AG04450 (cell line): ENCODE measurements at regions not wholly inside any gene's neighbourhood (a gene's known extent, or its start where the extent isn't known, plus 50 kb on each side); places are given as distances from the start of the nearest gene placed in this dataset.

ENCODE experiments used
- CTCF ChIA-PET: fragments of 300-600, 350-600 bp; formaldehyde crosslinking; extraction: SDS; loops from one replicate; lab custom pipeline; 2022; ENCODE audit warnings: antibody characterized with exemption, inconsistent platforms; lab: Charles Lee
- POLR2A ChIA-PET: fragments of 350-600 bp; formaldehyde crosslinking; extraction: SDS; loops from one replicate; lab custom pipeline; 2021; ENCODE audit warnings: antibody characterized with exemption, inconsistent platforms; lab: Yijun Ruan, JAX
- DNase-seq: peaks from one replicate; pipeline ENCODE4 v3.0.0-alpha.2; 2011; ENCODE audit warnings: low read depth, low spot score
- H3K27ac ChIP-seq: one replicate; pipeline ENCODE4 v1.5.1; 2012; ENCODE audit warnings: low read depth, low read length, control low read depth
- H3K27me3 ChIP-seq: one replicate; pipeline ENCODE4 v1.6.0; 2012; ENCODE audit warnings: low read length; ENCODE audit not compliant: control insufficient read depth, insufficient read depth
- H3K4me3 ChIP-seq: 2 replicates; pipeline ENCODE4 v1.5.1; 2011; ENCODE audit warnings: mild to moderate bottlenecking, low read depth, low read length, control low read depth
- H3K9me3 ChIP-seq: 2 replicates; pipeline ENCODE4 v1.5.1; 2012; ENCODE audit warnings: low read length; ENCODE audit not compliant: control insufficient read depth, insufficient read depth
- CTCF ChIP-seq: IDR thresholded peaks from 2 replicates; pipeline ENCODE4 v1.5.1; 2011; ENCODE audit warnings: low read depth, low read length, control low read depth, inconsistent platforms

GRCh38 chr3:193871220-193871485, 264.8 kb upstream of the HES1 start:
- Histone ChIP-seq H3K27ac (no peak overlapping the region), H3K9me3 (peaks cover 3% of the 10 kb centered on the region; the same call in 1 of the 2 replicates), H3K27me3 (peaks cover 4% of the 10 kb centered on the region), H3K4me3 (no peak overlapping the region)
- DNase-seq: no peak
- no peak for TF ChIP-seq CTCF
- POLR2A ChIA-PET: interaction anchor here (1.8 kb wide), 1 partner anchor 13 kb away, joined by 5 read pairs; no protein-coding TSS in a partner anchor
- CTCF ChIA-PET: interaction anchor here (0.6 to 3.4 kb wide), 3 partner anchors 99 to 445 kb away, joined by 3 to 11 read pairs (median 8); no protein-coding TSS in a partner anchor

- H3K9me3 ChIP-seq: peaks cover 3% of the 10 kb centered on the region; the same call in 1 of the 2 replicates
- POLR2A ChIA-PET: interaction anchor here (0.7 to 1.8 kb wide), 2 partner anchors 14 to 262 kb away, joined by 3 to 5 read pairs; no protein-coding TSS in a partner anchor
- no peak for TF ChIP-seq CTCF
- no peak overlapping the region for H3K27ac ChIP-seq
- peak; percentile 94 for DNase-seq
- H3K4me3 ChIP-seq: no peak overlapping the region
- H3K27me3 ChIP-seq: peaks cover 7% of the 10 kb centered on the region
- CTCF ChIA-PET: interaction anchor here (0.5 to 3.4 kb wide), 3 partner anchors 38 to 444 kb away, joined by 3 to 11 read pairs (median 8); no protein-coding TSS in a partner anchor
Measured at GRCh38 chr3:193872265-193872753, 263.6 kb upstream of the HES1 start.

- no peak for DNase-seq
- TF ChIP-seq CTCF: no peak
- ChIA-PET CTCF (interaction anchor here (2.6 to 3.4 kb wide), 2 partner anchors 96 to 442 kb away, joined by 8 to 11 read pairs; no protein-coding TSS in a partner anchor), POLR2A (no interaction called here)
- Histone ChIP-seq H3K9me3 (peaks cover 3% of the 10 kb centered on the region; the same call in 1 of the 2 replicates), H3K27me3 (peaks cover 7% of the 10 kb centered on the region), H3K4me3 (no peak overlapping the region), H3K27ac (no peak overlapping the region)
Measured at GRCh38 chr3:193873426-193874201, 262.3 kb upstream of the HES1 start.

- no peak for DNase-seq
- H3K9me3 ChIP-seq: no peaks in the 10 kb centered on the region; the same call in 1 of the 2 replicates
- ChIA-PET CTCF (no interaction called here), POLR2A (no interaction called here)
- no peak for TF ChIP-seq CTCF
- H3K27me3 ChIP-seq: peaks cover 13% of the 10 kb centered on the region
- no peak overlapping the region for H3K27ac ChIP-seq
- no peak overlapping the region for H3K4me3 ChIP-seq
Measured at GRCh38 chr3:193874512-193874911, 261.4 kb upstream of the HES1 start.

GRCh38 chr3:193874997-193875593, 260.9 kb upstream of the HES1 start:
- Histone ChIP-seq H3K9me3 (no peaks in the 10 kb centered on the region), H3K4me3 (no peak overlapping the region), H3K27me3 (peaks cover 14% of the 10 kb centered on the region), H3K27ac (no peak overlapping the region)
- no peak for DNase-seq
- POLR2A ChIA-PET: no interaction called here
- CTCF ChIA-PET: no interaction called here
- no peak for TF ChIP-seq CTCF
